Liver (tissue), 3 donors: ENCODE measurements at regions not wholly inside any gene's neighbourhood (a gene's known extent, or its start where the extent isn't known, plus 50 kb on each side); places are given as distances from the start of the nearest gene placed in this dataset.

Experiments used
- CTCF ChIP-seq: fragments of 150-350 bp; IDR thresholded peaks from 2 replicates; pipeline ENCODE4 v1.5.1; 2017; ENCODE audit warnings: improper control_type of control experiment, low read depth, low read length; ENCODE audit not compliant: missing input control
- EGR1 ChIP-seq, 2 donors: IDR thresholded peaks; 2 replicates each; pipeline ENCODE4 v1.6.1; 2016 to 2018; ENCODE audit warnings: antibody characterized with exemption in 2 of 2, low read depth in 2 of 2
- MAX ChIP-seq: IDR thresholded peaks from 2 replicates; pipeline ENCODE4 v1.6.1; 2016; ENCODE audit warnings: antibody characterized with exemption
- RAD21 ChIP-seq, 2 donors: IDR thresholded peaks; 2 replicates each; pipeline ENCODE4 v1.6.1; 2016; ENCODE audit warnings: antibody characterized with exemption in 2 of 2, mild to moderate bottlenecking in 2 of 2
- REST ChIP-seq: IDR thresholded peaks from 2 replicates; pipeline ENCODE4 v1.6.1; 2016; ENCODE audit warnings: antibody characterized with exemption, mild to moderate bottlenecking
- TAF1 ChIP-seq: conservative IDR thresholded peaks from 2 replicates; pipeline ENCODE4 v1.6.1; 2016; ENCODE audit warnings: antibody characterized with exemption, mild to moderate bottlenecking
- donor health status: healthy.
- donor health status: healthy.

DNA sequence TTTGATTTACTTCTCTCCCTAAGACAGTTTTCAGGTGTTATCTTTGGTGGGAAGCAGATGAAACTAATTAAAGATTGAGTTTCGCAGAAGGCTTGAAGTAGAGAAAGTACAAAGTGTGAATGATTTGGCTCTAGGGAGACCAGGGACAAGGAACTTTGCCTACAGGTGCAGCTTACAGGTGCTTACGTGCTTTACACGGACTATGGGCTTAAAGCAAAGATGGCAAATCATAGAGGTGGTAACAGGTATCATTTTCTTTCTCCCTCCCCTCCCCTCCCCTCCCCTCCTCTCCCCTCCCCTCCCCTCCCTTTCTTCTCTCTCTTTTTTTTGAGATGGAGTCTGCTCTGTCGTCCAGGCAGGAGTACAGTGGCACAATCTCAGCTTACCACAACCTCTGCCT is 136.3 kb downstream of the SLC35B3 start:
- TF ChIP-seq CTCF = no peak
- TF ChIP-seq MAX = no peak
- TF ChIP-seq RAD21 (IDR thresholded peaks at IDR 0.05) = no peak
- no peak for TF ChIP-seq EGR1 (IDR thresholded peaks at IDR 0.05; ENCODE audit: low read depth in 2 of 2)
- TF ChIP-seq TAF1 = no peak
- no peak for TF ChIP-seq REST
